GM21619 (cell line): ENCODE measurements at regions not wholly inside any gene's neighbourhood (a gene's known extent, or its start where the extent isn't known, plus 50 kb on each side); places are given as distances from the start of the nearest gene placed in this dataset.
A peak's percentile ranks its signal among the peaks of the same experiment; 100 is the strongest.

Source experiments
- ATAC-seq: cut with Tn5 transposase; IDR thresholded peaks from one replicate; pipeline ENCODE4 v1.9.1; 2021; ENCODE audit not compliant: unreplicated experiment

GRCh38 chr15:96019114-96019513 lies 311.4 kb upstream of the NR2F2 start:
- no peak for ATAC-seq

DNA sequence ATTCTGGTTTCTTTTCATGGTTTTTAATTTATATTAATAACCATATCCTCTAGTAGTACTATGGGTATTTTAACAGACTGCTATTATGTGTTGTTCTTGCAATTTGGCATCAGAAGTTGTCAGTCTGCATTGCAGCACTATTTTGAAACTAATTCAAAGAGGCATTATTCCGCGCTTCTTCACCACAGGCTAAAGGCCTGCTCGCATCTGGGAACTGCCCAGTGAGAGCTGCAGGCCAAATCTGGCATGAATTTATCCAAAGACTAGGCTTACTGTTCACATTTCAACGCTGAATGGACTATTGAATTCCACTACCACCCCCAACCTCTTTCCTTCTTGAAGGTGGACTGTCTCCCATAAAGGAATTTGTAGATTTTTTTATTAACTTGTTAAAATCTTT lies 310.4 kb upstream of the NR2F2 start:
- ATAC-seq = no peak

DNA sequence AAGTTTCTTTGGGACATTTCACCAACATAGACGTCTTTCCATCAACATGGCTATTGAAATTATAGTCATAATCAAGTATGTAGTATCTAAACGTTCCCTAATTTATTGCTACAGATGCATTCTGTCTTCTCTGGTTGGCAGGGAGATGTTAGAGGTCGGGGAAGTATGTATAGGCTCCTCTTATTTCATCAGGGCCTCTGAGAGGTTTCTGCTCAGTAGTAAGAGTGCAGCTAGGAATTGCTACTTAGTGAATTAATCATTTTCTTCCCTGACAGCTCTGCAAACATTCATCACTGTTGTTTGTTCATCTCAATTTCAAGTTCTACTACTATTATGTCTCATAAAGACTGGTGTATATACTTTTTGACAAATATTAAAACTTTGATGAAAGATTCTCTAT lies 309.7 kb upstream of the NR2F2 start:
- no peak for ATAC-seq

DNA sequence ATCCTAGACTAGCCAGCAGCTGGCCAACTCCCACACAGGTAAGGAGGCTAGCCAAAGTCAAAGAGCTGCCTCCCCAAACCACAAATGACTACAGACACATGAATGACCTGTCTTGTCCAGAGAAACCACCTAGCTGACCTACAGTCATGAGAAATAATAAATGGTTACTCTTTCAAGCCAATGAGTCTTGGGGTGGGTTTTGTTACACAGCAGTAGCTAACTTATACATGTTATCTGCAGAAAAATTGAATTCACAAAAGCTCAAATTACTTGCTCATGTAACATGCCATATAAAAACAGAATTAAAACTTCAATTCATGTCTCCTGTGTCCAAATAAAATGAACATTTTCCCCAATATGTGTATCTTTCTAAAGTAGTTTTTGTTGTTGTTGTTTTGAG lies 307.4 kb upstream of the NR2F2 start:
- no peak for ATAC-seq

- ATAC-seq = no peak
These were observed 303.0 kb upstream of the NR2F2 start for GRCh38 chr15:96027501-96027900.

- no peak for ATAC-seq
These were observed 301.9 kb upstream of the NR2F2 start for GRCh38 chr15:96028620-96029019.

- no peak for ATAC-seq
These were observed 301.3 kb upstream of the NR2F2 start for GRCh38 chr15:96029172-96029571.

GRCh38 chr15:96031426-96032110 lies 298.9 kb upstream of the NR2F2 start:
- peak; percentile 65 for ATAC-seq

DNA sequence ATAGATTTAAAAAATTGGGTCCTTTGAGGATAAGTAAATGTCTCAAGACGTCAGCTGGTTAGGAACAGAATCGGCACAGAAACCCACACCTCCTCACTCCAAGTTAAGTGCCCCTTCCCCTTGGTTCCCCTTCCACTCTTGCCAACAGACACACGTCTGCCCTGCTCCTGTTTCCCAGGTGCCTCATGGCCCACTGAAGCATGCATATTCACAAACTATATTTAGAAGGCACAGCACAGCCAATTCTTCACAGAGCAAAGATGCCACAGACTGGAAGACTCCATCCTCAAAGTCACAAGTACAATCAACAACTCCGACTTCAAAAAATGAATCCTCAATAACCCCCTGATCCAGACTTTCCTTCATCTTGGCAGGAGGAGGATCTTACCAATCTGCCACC lies 295.4 kb upstream of the NR2F2 start:
- ATAC-seq = no peak

DNA sequence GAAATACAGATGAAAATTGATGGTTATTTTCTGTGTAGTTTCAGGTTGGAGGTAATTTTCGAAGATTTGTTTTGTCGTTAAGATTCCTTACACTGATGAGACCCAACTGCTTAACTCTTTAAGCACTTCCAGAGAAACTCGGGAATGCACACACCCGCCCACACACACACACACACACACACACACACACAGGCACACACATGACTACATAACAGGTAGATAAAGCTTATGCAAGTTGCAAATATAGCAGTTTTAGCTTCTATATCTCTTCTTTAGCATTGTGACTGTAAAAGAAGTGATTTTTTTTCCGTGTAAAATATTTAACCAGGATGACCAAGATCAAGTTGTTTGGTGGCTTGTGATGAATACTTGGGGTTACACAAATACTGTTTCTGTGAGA lies 294.9 kb upstream of the NR2F2 start:
- ATAC-seq = no peak

DNA sequence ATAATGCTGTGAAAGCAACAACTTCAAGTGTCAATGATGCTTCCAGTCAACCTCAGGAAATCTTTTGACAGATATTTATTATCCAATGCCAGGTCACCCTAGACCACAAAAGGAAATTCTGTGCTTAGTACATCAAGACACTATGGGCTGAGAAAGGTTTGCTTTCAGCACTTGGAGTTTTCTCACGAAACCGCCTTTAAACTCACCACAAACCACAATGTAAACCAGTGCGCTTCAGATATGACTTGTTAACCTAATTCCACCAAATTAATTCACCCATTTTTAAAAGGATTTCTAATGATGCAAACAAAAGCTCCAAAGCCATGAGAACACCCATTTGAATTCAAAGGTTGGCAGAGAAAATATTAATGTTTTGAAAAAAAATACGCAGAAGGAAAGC lies 292.9 kb upstream of the NR2F2 start:
- peak; percentile 65 for ATAC-seq

DNA sequence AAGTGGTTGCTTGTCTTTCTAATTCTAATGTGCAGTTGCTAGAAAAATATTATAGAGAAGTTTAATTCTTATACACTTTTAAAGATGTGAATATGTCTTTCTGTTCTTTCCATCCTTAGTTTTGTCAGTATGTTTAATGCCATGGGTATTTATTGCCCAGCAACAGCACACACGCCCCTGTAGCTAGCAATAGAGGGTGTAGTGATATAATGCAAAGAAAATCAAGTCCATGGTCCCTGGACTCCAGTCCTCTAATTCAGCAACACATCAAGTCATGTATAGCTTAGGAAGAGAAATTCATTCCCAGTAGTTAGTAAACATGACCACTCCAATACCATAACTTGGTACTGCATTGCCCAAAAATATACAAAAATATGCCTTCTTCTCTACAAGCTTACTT lies 292.4 kb upstream of the NR2F2 start:
- no peak for ATAC-seq

DNA sequence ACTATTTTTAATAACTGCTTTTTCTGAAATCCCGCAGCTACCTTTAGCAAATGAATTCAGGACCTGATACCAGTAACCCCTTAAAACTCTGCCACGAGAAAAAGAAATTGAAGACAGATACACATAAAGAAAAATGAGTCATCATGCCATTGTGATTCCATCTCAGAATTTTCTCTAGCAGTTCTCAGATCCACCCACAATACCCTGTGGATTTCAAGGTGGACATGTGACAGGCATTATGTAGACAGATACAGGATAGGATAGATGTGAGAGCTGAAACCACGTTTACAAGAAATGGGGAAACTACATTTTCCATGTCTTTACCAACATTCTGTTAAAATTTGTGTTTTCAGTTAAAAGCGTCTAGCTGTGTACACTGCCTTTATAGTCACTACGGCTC lies 291.9 kb upstream of the NR2F2 start:
- no peak for ATAC-seq

- no peak for ATAC-seq
These were observed 288.3 kb upstream of the NR2F2 start for GRCh38 chr15:96041982-96042733.

DNA sequence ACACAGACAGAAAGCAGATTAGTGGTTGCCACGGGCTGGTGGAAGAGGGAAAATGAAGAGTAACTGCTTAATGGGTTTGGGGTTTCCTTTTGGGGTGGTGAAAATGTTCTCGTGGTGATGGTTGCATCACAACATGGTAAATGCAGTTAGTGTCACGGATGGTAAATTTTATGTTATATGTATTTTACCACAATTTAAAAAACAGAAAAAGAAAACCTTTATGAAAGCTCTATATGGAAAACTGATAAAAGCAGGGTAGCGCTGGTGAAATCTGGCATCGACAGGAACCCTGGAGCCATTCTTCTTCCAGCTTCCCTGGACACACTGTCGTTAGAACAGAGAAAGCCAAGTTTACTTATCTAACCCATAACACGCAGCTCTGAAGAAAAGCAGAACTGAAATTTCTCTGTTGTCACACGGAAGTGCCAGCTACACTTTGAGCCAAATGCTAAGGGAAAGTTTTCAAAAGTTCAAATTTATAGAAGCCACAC lies 287.7 kb upstream of the NR2F2 start:
- peak; percentile 71 for ATAC-seq

DNA sequence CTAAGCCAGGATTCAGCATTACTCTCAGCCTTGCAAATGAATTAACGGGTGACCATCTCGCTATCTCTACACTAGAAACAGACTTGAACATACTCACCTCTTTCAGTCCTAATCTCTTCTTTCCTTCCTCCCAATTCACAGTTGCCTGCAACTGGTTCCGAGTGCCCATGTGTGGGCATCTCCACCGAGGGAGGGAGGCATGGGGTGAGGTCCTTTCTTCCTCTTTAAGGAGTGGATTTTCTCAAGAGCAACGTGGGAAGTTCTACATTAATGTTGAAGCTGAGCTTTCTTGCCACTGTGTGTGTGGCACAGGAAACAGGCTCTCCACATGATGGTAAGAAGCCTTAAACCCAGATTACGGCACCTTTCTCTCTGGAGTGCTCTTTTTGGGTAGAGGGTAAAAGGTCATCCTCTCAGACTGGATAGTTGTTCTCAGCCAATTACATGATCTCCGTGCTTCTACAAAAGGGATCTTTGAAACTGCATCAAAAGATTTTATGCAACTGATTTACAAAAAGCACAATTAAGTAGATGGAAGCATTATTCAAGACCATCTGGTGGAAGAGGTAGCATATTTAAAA lies 286.8 kb upstream of the NR2F2 start:
- no peak for ATAC-seq

GRCh38 chr15:96046620-96047240 lies 283.8 kb upstream of the NR2F2 start:
- no peak for ATAC-seq

DNA sequence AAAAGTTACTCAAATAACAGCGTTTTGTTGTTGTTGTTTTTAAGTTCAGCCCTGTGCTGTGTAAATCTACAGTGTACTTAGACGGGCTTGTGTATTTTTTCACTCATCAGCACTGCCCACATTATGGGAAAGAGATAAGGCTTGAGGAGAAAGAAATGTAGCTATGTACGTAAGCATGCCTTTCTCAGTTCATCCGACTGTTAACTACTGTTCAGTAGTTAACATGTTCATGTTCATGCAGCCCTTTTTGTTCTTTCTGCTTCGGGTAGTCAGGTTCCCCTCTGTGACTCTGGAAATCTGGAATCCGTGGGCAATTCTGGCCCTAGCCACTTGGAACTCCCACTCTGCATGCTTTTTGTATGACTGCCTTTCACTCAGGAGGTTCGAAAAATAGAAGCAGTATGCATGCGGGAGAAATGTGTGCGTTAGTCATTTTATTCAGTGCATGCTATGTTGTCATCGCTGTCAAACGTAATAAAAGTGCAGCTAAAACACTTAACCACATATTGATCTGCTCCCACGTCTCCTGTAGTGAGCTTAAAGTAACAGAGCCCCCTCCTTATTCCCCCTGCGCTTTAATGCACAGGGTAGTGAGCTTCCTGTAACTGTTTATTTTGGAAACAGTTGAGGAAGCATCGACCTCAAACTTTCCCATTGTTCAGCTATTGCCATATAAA lies 283.1 kb upstream of the NR2F2 start:
- ATAC-seq = no peak

- ATAC-seq = no peak
These were observed 281.2 kb upstream of the NR2F2 start for GRCh38 chr15:96049323-96049722.

DNA sequence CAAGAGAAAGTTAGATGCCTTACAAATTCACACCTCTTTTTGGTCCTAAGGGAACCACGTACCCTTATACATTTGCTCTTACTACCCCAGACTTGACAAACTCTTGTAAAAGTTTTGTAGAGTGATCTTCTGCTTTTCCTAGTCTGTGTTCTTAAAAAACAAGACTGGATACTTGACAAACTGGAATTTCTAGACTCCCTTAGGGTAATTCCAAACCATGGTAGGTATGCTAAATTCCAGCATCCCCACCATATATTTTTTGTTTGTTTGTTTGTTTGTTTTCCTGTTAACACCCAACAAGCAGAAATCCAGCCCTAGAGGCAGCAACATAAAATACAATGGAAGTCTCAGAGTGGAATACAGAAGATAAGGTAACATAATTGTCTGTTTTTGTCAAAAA lies 280.7 kb upstream of the NR2F2 start:
- no peak for ATAC-seq

DNA sequence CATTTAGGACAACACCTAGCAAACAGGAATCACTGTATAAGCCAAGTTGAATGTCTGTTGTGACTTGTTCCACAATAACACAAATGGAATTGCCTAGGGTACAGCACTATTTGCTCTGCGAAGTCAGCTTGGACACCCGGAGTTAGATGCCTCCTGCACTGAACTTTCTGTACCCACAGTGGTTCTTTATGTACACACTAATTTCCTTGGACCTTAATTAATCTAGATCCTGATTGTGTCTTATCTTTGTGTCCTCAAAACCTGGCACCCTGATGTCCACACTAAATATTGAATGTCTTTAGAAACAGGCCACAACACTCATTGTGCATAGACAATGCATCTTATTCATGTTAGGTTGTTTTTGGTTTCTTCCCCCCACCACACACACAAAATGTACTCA lies 278.9 kb upstream of the NR2F2 start:
- ATAC-seq = no peak
